H9 (cell line): ENCODE measurements at regions not wholly inside any gene's neighbourhood (a gene's known extent, or its start where the extent isn't known, plus 50 kb on each side); places are given as distances from the start of the nearest gene placed in this dataset.

Source experiments
- DNase-seq: peaks from one replicate; pipeline ENCODE4 v3.0.0-alpha.2; 2017
- H2AFZ ChIP-seq: one replicate; pipeline ENCODE4 v1.6.1; 2013; ENCODE audit warnings: mild to moderate bottlenecking, low read length, control low read depth, moderate library complexity
- H2AK5ac ChIP-seq: 2 replicates; pipeline ENCODE4 v1.6.1; 2013; ENCODE audit warnings: low read length, control low read depth, mixed read lengths; ENCODE audit not compliant: insufficient read length
- H2BK120ac ChIP-seq: one replicate; pipeline ENCODE4 v1.6.1; 2013; ENCODE audit warnings: low read depth, mild to moderate bottlenecking, low read length, control low read depth, inconsistent platforms; ENCODE audit not compliant: poor library complexity, severe bottlenecking
- H2BK12ac ChIP-seq: 2 replicates; pipeline ENCODE4 v1.6.1; 2013; ENCODE audit warnings: low read length, control low read depth, mixed read lengths, low read depth; ENCODE audit not compliant: insufficient read length
- H2BK15ac ChIP-seq: 2 replicates; pipeline ENCODE4 v1.6.1; 2013; ENCODE audit warnings: low read depth, low read length, control low read depth
- H2BK20ac ChIP-seq: one replicate; pipeline ENCODE4 v1.6.1; 2013; ENCODE audit warnings: low read depth, mild to moderate bottlenecking, low read length, control low read depth, inconsistent platforms; ENCODE audit not compliant: poor library complexity, severe bottlenecking
- H2BK5ac ChIP-seq: 2 replicates; pipeline ENCODE4 v1.6.1; 2013; ENCODE audit warnings: low read length, control low read depth, mixed read lengths; ENCODE audit not compliant: insufficient read length
- H3K14ac ChIP-seq: 2 replicates; pipeline ENCODE4 v1.6.1; 2013; ENCODE audit warnings: low read length, control low read depth; ENCODE audit not compliant: insufficient read depth
- H3K18ac ChIP-seq: 2 replicates; pipeline ENCODE4 v1.6.1; 2013; ENCODE audit warnings: low read depth, mild to moderate bottlenecking, mixed read lengths, low read length, control low read depth; ENCODE audit not compliant: insufficient read length
- H3K23ac ChIP-seq: 2 replicates; pipeline ENCODE4 v1.6.1; 2013; ENCODE audit warnings: low read length, control low read depth, mixed read lengths, low read depth; ENCODE audit not compliant: insufficient read length
- H3K23me2 ChIP-seq: 2 replicates; pipeline ENCODE4 v1.6.1; 2013; ENCODE audit warnings: low read depth, mild to moderate bottlenecking, mixed read lengths, low read length, control low read depth; ENCODE audit not compliant: insufficient read length, poor library complexity, severe bottlenecking
- H3K27ac ChIP-seq: 2 replicates; pipeline ENCODE4 v1.5.1; 2013; ENCODE audit warnings: low read length, control low read depth, mixed read lengths, low read depth; ENCODE audit not compliant: insufficient read length
- H3K27me3 ChIP-seq: 2 replicates; pipeline ENCODE4 v1.6.1; 2013; ENCODE audit warnings: low read length, control low read depth, inconsistent platforms; ENCODE audit not compliant: insufficient read depth
- H3K4ac ChIP-seq: 2 replicates; pipeline ENCODE4 v1.6.1; 2013; ENCODE audit warnings: low read depth, mild to moderate bottlenecking, control low read depth, inconsistent platforms, low read length, moderate library complexity
- H3K4me1 ChIP-seq: 2 replicates; pipeline ENCODE4 v1.6.1; 2013; ENCODE audit warnings: low read length, control low read depth, inconsistent platforms; ENCODE audit not compliant: insufficient read depth
- H3K4me2 ChIP-seq: 2 replicates; pipeline ENCODE4 v1.6.1; 2013; ENCODE audit warnings: low read length, control low read depth, mixed read lengths; ENCODE audit not compliant: insufficient read length, insufficient read depth
- H3K56ac ChIP-seq: 2 replicates; pipeline ENCODE4 v1.6.1; 2013; ENCODE audit warnings: low read depth, mild to moderate bottlenecking, mixed read lengths, low read length, control low read depth; ENCODE audit not compliant: insufficient read length
- H3K79me1 ChIP-seq: 2 replicates; pipeline ENCODE4 v1.6.1; 2013; ENCODE audit warnings: low read depth, mild to moderate bottlenecking, moderate library complexity, low read length, control low read depth, inconsistent platforms; ENCODE audit not compliant: insufficient read depth, poor library complexity, severe bottlenecking
- H3K79me2 ChIP-seq: 2 replicates; pipeline ENCODE4 v1.6.1; 2013; ENCODE audit warnings: low read length, control low read depth, inconsistent platforms; ENCODE audit not compliant: insufficient read depth
- H3K9ac ChIP-seq: 2 replicates; pipeline ENCODE4 v1.6.1; 2013; ENCODE audit warnings: low read length, control low read depth, mixed read lengths; ENCODE audit not compliant: insufficient read length; ENCODE audit errors: extremely low read depth
- H3K9me3 ChIP-seq: one replicate; pipeline ENCODE4 v1.6.1; 2013; ENCODE audit warnings: low read depth, low read length, inconsistent platforms; ENCODE audit not compliant: control insufficient read depth
- H3T11ph ChIP-seq: one replicate; pipeline ENCODE4 v1.6.1; 2013; ENCODE audit warnings: mild to moderate bottlenecking, low read length, control low read depth, inconsistent platforms
- H4K20me1 ChIP-seq: one replicate; pipeline ENCODE4 v1.6.1; 2013; ENCODE audit not compliant: control insufficient read depth, insufficient read length, insufficient read depth
- H4K5ac ChIP-seq: 2 replicates; pipeline ENCODE4 v1.6.1; 2013; ENCODE audit warnings: low read depth, mild to moderate bottlenecking, mixed read lengths, low read length, control low read depth; ENCODE audit not compliant: insufficient read length
- H4K8ac ChIP-seq: replicated peaks from 2 replicates; pipeline ENCODE4 v1.6.1; 2013; ENCODE audit warnings: low read length, control low read depth, mixed read lengths, low read depth; ENCODE audit not compliant: insufficient read length
- H4K91ac ChIP-seq: 2 replicates; pipeline ENCODE4 v1.6.1; 2013; ENCODE audit warnings: low read depth, mild to moderate bottlenecking, moderate library complexity, mixed read lengths, low read length, control low read depth; ENCODE audit not compliant: insufficient read length
- H3K27ac Mint-ChIP-seq, 3 experiments: 2 replicates in 2 of 3; 3 replicates in 1 of 3; pipeline ENCODE4 v1.8.0; 2020 to 2021; ENCODE audit warnings: mixed read lengths in 3 of 3, mild to moderate bottlenecking in 1 of 3, moderate library complexity in 1 of 3
- H3K27me3 Mint-ChIP-seq: 2 replicates; pipeline ENCODE4 v1.8.0; 2021; ENCODE audit warnings: low read depth, mild to moderate bottlenecking, moderate library complexity, mixed read lengths
- H3K36me3 Mint-ChIP-seq, 3 experiments: 2 replicates in 2 of 3; 3 replicates in 1 of 3; pipeline ENCODE4 v1.8.0; 2020 to 2021; ENCODE audit warnings: low read depth in 3 of 3, mixed read lengths in 3 of 3; ENCODE audit not compliant: insufficient read depth in 1 of 3
- H3K4me1 Mint-ChIP-seq, 2 experiments: 2 replicates each; pipeline ENCODE4 v1.8.0; 2020; ENCODE audit warnings: mixed read lengths in 2 of 2
- H3K4me3 Mint-ChIP-seq, 2 experiments: 2 replicates in 1 of 2; 3 replicates in 1 of 2; pipeline ENCODE4 v1.8.0; 2020 to 2021; ENCODE audit warnings: mild to moderate bottlenecking in 2 of 2, mixed read lengths in 2 of 2, moderate library complexity in 1 of 2
- H3K9me3 Mint-ChIP-seq, 2 experiments: 2 replicates in 1 of 2; 3 replicates in 1 of 2; pipeline ENCODE4 v1.8.0; 2020; ENCODE audit warnings: mild to moderate bottlenecking in 2 of 2, mixed read lengths in 2 of 2, moderate library complexity in 1 of 2
- WGBS: extraction: QIAGEN DNeasy Blood & Tissue Kit; methylation state at CpG from one replicate; pipeline ENCODE4 v1.1.7; 2013; ENCODE audit warnings: missing lambda C conversion rate, low lambda C conversion rate, mixed read lengths; ENCODE audit not compliant: insufficient read length; ENCODE audit errors: extremely low coverage; 5-methylcytosine and 5-hydroxymethylcytosine counted together
- TF ChIP-seq, protein P1 (sequence below): fragments of 200-600 bp; sonication (generic); conservative IDR thresholded peaks from 3 replicates; pipeline ENCODE4 v1.8.0; 2021; ENCODE audit warnings: antibody characterized with exemption, mild to moderate bottlenecking

GRCh38 chr3:59514865-59515482 is 465.1 kb upstream of the CFAP20DC start:
- no peak overlapping the region for H4K91ac ChIP-seq
- no peak overlapping the region for H2BK12ac ChIP-seq
- no peak overlapping the region for H2BK20ac ChIP-seq
- H3K14ac ChIP-seq, result no peak overlapping the region
- no peak overlapping the region for H2BK15ac ChIP-seq
- no peaks in the 10 kb centered on the region for H3K79me1 ChIP-seq
- H4K8ac ChIP-seq, result no peak overlapping the region
- Mint-ChIP-seq H3K4me3 (no peak overlapping the region), H3K4me1 (peaks cover 7 to 12% of the 10 kb centered on the region in 2 experiments), H3K36me3 (no peaks in the 10 kb centered on the region), H3K27ac (no peak overlapping the region), H3K27me3 (peaks cover 3% of the 10 kb centered on the region; the same call in 1 of the 2 replicates), H3K9me3 (peaks cover 0 to 4% of the 10 kb centered on the region in 2 experiments; a peak in 2 of 5 replicates)
- DNase-seq, result no peak
- no peaks in the 10 kb centered on the region for H3K27me3 ChIP-seq
- H3T11ph ChIP-seq, result no peak overlapping the region
- H2BK120ac ChIP-seq, result no peak overlapping the region
- no peak overlapping the region for H2AFZ ChIP-seq
- H3K4me1 ChIP-seq, result no peaks in the 10 kb centered on the region
- no peak overlapping the region for H3K18ac ChIP-seq
- no peak overlapping the region for H4K5ac ChIP-seq
- H3K23ac ChIP-seq, result no peak overlapping the region
- no peak overlapping the region for H3K27ac ChIP-seq
- H3K56ac ChIP-seq, result no peak overlapping the region
- no peak overlapping the region for H3K4me2 ChIP-seq
- no CpG with 5 or more reads among the region's 7 CpGs for WGBS
- H3K79me2 ChIP-seq, result no peaks in the 10 kb centered on the region
- no peaks in the 10 kb centered on the region for H4K20me1 ChIP-seq
- no peaks in the 10 kb centered on the region for H3K23me2 ChIP-seq
- no peak overlapping the region for H2AK5ac ChIP-seq
- TF ChIP-seq, protein P1, sequence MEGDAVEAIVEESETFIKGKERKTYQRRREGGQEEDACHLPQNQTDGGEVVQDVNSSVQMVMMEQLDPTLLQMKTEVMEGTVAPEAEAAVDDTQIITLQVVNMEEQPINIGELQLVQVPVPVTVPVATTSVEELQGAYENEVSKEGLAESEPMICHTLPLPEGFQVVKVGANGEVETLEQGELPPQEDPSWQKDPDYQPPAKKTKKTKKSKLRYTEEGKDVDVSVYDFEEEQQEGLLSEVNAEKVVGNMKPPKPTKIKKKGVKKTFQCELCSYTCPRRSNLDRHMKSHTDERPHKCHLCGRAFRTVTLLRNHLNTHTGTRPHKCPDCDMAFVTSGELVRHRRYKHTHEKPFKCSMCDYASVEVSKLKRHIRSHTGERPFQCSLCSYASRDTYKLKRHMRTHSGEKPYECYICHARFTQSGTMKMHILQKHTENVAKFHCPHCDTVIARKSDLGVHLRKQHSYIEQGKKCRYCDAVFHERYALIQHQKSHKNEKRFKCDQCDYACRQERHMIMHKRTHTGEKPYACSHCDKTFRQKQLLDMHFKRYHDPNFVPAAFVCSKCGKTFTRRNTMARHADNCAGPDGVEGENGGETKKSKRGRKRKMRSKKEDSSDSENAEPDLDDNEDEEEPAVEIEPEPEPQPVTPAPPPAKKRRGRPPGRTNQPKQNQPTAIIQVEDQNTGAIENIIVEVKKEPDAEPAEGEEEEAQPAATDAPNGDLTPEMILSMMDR, result no peak
- no peak overlapping the region for H3K9ac ChIP-seq
- H2BK5ac ChIP-seq, result no peak overlapping the region
- no peaks in the 10 kb centered on the region for H3K9me3 ChIP-seq
- H3K4ac ChIP-seq, result no peak overlapping the region
